Muscle of arm (tissue), 1 donor: ENCODE measurements at regions not wholly inside any gene's neighbourhood (a gene's known extent, or its start where the extent isn't known, plus 50 kb on each side); places are given as distances from the start of the nearest gene placed in this dataset.

Experiments
- DNase-seq: peaks from one replicate; pipeline ENCODE4 v3.0.0-alpha.2; 2013

DNA sequence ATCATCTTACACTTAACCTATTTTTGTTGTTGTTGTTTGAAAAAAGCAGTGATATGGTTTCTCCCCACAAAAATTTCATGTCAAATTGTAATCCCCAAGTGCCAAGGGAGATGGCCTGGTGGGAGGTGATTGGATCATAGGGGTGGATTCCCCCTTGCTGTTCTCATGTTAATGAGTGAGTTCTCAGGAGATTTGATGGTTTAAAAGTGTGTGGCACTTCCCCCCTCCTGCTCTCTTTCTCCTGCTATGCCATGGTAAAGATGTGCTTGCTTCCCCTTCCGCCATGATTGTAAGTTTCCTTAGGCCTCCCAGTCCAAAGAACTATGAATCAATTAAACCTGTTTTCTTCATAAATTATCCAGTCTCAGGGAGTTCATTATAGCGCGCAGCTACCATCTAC lies 1362.7 kb upstream of the FAM98A start:
- DNase-seq: no peak

DNA sequence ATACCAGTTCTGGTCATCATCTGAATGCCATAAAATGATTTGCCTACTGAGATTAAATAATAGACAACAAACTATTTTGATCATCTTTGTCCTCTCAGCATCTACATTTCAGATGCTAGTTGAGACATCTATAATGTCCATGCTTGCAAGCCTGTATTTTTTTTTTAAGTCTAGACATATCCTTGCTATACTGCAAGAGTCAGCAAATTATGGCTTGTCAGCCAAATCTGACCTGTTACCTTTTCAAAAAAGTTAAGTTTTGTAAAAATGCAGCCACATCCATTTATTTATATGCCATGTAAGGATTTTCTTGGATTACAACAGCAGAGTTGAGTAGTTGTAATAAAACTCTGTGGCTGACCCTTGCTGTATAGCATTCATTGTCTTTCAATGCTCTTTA lies 1355.7 kb upstream of the FAM98A start:
- no peak for DNase-seq

DNA sequence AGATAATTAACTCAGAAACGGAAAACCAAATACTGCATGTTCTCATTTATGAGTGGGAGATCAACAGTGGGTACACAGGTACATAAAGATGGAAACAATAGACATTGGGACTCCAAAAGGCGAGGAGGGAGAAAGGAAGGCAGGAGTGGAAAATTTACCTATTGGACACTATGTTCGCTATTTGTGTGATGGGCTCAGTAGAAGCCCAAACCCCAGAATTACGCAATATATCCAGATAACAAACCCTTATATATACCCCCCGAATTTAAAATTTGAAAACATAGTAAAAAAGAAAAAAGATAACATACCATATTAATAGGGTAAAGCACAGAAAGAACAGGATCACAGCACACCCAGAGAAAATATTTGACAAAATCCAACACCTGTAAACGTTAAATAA lies 1351.7 kb upstream of the FAM98A start:
- DNase-seq: no peak

DNA sequence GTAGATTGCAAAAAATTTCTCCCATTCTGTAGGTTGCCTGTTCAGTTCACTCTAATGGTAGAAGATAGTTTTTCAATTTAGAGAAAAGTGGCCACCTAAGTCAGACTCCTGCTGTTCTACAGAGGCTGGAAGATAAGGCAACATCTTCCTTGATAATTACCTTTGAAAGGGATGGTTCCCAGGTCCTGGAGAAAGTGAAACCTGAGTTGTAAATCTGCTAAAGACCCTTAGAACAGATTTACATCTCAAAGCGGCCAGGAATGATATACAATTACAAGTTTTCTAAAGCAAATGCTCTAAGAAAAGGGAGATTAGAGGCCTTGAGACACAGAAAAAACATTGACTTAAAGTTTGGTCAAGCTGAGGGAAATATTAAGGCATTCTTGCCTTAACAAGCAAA lies 1350.2 kb upstream of the FAM98A start:
- DNase-seq: no peak

DNA sequence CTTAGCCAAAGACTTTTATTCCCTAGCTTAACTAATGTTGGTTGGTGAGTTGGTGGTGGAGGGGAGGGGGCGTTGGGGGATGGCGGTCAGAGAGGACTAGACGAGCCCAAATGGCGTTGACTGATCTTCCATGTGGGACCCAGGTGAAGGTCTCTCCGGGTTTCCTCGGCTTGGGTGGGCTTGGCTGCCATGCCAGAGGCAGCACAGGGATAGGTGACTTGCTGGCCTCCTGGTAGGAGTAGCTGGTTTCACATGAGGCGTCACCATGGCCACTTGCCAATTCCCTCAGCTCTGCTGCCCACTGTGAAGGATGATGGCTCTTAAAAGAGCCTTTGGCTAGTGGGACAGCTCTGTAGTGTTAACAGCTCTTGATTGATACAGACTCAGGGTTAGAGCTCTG lies 1337.0 kb upstream of the FAM98A start:
- DNase-seq: no peak

DNA sequence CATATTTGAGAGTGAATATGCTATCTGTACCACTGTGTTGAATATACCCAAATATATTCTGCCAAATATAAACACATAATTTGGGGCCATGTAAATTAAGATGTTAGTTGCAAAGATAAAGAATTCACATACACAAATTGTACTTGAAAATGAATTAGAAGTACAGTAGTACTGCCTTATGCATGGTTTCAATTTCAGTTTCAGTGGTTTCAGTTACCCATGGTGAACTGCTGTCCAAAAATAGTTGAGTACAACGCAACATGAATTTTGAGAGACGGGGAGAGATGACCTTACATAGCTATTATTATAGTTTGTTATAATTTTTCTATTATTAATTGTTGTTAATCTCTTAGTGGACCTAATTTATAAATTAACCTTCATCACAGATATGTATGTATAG lies 1313.0 kb upstream of the FAM98A start:
- DNase-seq: no peak

DNA sequence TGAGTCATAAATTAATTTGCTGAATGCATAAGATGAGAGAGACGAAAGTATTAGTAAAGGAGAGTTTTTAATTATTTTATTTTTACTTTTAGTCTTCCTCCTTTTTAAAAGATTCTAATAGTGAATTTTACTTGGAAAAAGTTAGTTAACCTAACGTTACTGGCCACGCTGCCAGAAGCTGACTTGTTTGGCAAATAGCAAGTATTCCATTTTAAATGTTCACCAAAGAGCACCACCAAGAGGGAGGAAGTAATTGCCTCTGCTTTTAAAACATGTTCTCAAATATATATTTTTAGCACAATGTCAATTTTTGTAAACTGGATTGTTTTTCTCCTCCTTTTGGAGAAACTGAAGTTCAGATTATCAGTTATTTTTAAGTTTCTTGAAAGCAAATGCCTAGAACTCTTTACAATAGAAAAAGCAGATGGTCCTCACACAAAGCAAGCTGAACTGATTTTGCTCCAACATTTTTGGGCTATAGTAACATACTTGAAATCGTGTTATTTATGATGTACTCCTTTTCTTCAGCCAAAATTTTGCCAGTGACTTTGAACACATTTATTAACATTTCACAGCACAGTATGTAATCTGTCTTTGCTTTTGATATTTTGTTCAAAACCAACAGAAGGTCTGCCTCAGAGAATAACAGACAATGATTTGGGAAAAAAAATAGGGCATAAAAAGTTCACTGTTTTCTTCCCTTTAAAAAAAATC lies 1311.0 kb upstream of the FAM98A start:
- DNase-seq: peak; percentile 29

DNA sequence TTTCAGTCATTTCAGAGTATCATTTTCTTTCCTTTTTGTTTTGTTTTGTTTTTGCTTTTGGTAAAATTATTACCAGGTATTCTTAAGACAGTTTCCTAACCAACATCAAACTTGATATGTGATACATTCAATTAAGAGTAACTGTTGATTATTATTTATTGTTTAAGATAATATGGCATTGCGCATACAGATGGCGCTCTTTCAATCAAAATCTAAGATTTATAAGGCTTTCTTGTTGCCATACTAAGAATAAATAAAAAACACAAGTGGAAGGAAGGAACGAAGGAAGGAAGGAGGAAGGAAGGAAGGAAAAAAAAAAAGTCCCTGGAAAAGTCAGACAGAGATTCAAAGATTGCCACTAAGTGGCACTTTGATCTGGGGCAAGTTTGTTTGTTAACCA lies 1308.7 kb upstream of the FAM98A start:
- no peak for DNase-seq

DNA sequence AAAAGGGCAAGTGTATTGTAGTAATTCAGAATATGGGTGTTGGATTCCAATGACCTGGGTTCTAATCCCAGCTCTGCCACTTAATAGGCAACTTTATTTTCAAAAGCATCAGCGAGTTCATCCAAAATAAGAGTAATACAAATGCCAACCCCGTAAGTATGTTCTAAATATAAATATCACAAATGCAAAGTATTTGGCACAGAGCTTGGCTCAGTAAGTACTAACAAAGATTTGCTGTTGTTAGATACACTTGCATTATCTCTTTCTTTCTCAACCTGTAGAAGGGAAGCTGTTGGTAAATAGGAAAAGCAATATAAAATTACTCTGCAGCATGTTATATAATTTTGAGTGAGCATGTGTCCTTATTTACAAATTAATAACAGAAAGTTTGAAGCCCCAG lies 1302.6 kb upstream of the FAM98A start:
- DNase-seq: no peak

DNA sequence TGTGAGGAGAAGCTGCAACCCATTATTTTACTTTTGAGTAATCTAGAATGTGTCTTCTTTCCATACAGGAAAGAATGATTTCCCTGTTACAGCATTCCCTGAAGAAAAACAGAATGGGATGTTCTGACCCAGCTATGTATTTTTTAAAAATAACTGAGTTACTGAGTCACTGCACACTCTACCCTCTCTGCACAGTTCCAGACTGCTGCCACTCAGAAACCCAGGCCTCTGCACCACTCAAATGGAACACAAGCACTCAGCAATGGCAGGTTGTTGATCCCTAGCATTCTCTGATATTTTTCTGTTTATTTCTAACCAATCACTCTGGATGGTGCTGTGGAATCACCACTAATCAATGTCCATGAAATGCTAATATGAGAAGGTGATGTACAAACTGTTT lies 1300.0 kb upstream of the FAM98A start:
- DNase-seq: no peak

DNA sequence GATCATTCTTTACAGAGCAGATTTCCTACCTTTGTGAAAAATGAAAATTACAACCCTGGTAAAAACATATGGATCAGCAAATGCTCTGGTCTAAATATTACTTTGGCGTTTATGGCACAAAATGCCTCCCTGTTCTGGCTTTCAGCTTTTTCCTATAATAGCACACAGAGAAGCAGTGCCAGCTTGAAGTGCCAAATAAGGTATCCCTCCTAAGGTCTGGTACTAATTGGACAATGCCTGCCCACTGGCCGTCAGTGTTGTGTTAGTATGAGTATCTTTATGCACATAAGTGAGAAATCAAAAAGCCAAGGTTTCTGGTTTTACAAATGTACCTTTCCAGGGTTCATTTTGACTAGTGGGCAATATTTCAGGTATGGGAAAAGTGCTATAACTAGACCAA lies 1293.7 kb upstream of the FAM98A start:
- no peak for DNase-seq

DNA sequence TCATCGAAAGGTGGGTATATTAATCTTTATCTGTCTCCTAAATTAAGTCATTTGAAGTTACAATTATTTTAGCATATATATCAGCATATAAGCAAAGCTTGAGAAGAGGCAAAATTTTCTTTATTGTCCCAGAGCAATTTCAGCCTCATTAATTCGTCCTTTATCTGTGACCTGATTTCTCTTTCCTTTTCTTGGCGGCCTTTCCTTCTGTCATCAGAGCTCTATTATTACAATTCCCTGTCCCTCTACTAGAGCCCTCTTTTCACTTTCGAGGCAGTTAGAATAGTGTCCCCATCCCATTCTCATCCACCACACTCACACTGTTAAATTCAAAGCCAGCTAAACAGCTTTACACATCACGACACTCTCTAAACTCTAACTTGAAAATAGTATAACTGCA lies 1293.2 kb upstream of the FAM98A start:
- DNase-seq: no peak

DNA sequence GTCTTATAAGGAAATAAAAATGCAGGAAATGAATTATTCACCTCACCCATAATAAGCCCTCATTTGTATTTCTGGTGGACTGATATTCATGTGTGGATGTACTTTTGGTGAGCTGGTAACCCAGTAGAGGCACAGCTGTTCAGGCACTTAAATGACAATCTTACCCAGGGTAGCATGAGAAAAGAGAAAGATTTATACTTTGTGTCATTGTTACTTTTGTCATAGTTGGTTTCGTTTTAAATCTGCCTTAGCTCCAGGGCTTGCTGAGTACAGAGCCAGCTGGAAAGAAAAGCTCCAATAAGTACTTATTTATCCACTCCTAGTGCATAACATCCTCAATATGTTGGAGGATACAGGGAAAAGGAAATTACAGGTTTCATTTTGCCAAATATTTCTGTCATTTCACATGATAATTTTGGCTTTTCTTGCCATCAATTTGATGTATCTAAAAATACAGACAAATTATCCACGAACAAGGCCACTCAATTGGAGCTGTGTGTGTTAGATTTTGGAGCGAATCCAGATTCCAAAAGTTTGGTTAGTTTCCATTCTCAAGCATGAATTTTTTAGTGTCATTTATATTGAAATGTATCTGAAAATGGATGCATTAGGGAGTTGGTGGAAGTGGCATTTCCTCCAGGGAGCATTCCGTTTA lies 1276.1 kb upstream of the FAM98A start:
- peak; percentile 31 for DNase-seq

DNA sequence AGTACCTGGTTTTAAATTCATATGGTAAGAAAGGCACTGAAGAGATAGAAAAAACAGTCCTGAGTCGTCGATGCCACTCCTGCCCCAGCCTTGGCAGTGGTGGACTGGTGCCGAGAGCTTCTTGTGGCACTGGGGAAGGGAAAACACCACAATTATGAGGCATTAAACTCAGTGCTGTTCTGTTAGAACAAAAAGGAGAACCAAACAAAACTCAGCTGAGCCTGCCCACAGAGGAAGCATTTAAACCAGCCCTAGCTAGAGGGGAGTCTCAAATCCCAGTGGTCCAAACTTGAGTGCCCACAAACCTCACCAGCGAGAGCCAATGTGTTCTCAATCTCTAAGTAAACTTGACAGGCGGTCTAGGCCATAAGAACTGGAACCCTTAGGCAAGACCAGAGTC lies 1254.5 kb upstream of the FAM98A start:
- no peak for DNase-seq

DNA sequence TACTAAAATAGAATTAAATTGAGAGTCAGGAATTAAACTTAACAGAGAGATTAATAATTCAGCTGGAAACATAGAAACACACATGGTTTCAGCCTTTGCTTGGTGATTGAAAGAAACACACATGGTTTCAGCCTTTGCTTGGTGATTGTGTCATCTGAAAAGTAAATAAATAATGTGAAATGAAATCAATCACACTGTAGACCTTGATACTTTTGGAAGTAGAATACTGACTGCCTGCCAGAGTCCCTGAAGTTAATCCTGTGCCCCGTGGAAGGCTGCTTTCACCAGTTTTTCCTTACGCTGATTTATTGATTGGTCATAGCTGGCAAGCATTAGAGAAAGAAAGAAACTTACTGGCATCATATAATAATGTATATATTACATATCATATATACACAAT lies 1252.7 kb upstream of the FAM98A start:
- no peak for DNase-seq

DNA sequence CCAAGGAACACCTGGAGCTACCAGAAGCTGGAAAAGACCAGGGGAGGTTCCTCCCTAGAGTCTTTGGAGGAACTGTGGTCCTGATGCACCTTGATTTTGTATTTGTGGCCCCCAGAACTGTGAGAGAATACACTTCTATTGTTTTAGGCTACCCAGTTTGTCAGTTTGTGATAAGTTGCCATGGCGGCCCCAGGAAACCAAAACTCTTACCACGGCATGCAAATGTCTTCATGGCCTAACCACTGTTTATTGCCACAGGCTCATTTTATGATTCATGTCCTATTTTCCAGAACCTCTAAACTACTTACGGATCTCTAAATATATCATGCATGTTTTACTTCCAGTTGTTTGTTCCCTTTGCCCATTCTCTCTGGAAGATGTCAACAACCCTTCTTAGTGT lies 1250.7 kb upstream of the FAM98A start:
- no peak for DNase-seq

DNA sequence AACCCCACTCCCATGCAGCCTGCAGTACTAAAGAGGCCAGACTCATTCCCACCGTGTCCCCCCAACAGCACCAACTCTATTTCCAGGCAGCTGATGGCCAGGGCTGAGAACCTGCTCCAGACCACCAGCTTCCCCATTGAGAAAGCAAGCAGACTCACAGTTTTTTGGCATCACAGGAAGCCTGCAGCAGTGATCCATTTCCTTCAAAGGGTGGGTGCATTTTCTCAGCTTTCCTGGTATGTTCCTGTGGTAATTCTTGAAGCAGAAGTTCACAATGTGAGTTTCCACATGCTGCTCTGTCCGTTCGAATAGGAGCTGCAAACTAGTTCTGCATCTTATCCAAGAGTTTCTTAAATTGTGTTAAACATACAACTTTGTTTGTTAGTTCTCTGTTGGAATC lies 1249.6 kb upstream of the FAM98A start:
- no peak for DNase-seq

DNA sequence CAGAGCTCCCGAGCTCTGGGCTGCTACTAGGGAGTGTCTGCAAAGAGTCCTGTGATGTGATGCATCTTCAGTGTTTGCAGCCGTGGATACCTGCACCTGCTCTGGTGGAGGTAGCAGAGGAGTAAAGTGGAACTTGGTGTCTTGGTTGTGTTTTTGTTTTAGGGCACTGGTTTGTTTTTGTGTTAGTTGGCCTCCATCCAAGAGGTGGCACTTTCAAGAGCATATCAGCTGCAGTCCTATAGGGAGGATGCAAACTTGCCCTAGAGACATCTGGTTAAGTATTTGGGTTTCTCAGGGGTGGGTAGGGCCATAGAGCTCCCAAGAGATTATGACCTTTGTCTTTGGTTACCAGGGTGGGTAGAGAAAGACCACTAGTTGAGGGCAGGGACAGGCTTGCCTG lies 1249.0 kb upstream of the FAM98A start:
- no peak for DNase-seq

DNA sequence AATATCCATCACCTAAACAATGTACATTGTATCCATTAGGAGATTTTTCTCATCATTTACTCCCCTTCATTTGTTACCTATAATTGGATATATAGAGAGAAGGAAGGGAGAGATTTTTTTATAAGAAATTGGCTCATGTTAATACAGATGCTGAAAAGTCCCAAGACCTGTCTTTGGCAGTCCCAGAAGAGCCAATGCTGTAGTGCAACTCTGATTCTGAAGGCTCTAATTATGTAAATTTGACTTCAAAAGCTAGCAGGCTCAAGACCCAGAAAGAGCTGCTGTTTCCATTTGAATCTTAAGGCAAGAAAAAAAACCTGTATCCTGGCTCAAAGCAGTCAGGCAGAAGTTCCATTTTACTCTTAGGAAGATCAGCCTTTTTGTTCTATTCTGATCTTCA lies 1245.5 kb upstream of the FAM98A start:
- no peak for DNase-seq

DNA sequence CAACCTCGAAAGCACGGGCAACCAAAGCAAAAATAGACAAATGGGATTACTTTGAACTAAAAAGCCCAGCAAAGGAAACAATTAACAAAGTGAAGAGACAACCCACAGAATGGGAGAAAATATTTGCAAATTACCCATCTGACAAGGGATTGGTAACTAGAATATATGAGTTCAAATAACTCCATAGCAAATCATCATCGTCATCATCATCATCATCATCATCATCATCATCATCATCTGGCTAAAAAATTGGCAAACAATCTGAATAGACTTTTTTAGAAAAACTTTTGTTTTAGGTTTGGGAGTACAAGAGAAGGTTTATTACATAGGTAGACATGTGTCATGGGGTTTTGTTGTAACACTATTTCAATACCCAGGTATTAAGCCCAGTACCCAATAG lies 1239.3 kb upstream of the FAM98A start:
- no peak for DNase-seq

DNA sequence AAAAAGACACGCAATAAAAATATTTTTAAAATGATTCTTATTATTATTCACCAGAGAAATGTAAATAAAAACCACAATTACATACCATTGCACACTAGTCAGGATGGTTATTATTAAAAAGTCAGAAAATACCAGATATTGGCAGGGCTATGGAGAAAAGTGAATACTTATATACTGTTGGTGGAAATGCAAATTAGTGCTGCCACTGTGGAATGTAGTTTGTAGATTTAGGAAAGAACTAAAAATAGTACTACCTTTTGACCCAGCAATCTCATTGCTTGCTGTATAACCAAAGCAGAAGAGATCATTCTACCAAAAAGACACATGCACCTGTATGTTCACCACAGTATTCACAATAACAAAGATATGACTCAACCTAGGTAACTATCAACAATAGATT lies 1237.3 kb upstream of the FAM98A start:
- no peak for DNase-seq

DNA sequence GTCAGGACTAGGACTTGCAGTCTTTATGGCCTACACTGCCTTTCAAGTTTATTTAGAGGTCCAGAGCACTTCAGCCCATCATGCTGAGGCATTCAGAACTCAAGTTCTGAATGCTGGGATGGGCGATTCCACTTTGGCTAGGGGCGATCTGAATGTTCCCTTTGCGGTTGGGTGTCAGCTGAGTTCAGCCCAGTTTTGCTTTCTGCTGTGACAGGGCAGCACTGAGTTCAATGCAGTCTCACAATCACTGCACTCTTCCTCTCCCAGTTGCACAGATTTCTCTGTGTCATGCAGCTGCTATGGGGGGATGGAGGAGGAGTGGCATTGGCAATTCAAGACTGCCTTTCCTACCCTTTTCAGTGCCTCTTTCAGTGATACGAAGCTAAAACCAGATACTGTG lies 1232.0 kb upstream of the FAM98A start:
- no peak for DNase-seq

DNA sequence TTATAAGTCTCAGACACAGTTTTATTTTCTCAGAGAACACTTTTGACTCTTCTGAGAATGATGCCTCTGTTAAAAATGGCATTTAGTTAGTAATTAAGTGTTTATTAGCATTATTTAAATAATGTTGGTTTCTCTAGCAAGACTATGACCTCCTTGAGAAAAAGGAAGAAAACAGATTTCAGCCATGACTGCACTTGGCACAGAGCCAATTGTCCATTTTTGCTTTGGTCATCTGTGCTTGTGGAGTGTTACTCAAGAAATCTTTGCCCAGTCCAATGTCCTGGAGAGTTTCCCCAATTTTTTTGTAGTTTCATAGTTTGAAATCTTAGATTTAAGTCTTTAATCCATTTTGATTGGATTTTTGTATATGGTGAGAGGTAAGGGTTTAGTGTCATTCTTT lies 1229.4 kb upstream of the FAM98A start:
- DNase-seq: no peak

DNA sequence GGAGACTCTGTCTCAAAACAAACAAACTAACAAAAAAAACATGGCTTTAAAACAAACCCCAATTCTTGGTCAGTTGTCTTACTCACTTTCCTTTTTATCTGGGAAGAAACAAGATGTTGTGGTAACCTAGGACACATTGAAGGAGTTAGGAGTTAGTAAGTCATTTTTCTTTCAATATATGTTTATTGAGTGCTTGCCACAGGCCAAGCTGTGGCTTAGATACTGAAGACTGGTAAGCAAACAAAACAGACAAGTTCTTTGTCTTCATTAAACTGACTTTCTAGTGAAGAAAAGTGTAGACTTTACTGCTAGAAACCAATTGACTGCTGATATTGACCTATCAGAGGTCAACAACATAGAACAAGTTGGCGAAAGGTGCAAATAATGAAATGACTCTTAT lies 1228.3 kb upstream of the FAM98A start:
- no peak for DNase-seq
